SH-SY5Y (cell line): ENCODE measurements at regions not wholly inside any gene's neighbourhood (a gene's known extent, or its start where the extent isn't known, plus 50 kb on each side); places are given as distances from the start of the nearest gene placed in this dataset.

Experiments used
- GATA2 ChIP-seq: IDR thresholded peaks from 2 replicates; pipeline ENCODE4 v1.6.1; 2011; ENCODE audit warnings: mild to moderate bottlenecking, low read depth, low read length
- GATA3 ChIP-seq: IDR thresholded peaks from 2 replicates; pipeline ENCODE4 v1.6.1; 2011; ENCODE audit warnings: low read depth, mild to moderate bottlenecking, low read length, moderate library complexity

DNA sequence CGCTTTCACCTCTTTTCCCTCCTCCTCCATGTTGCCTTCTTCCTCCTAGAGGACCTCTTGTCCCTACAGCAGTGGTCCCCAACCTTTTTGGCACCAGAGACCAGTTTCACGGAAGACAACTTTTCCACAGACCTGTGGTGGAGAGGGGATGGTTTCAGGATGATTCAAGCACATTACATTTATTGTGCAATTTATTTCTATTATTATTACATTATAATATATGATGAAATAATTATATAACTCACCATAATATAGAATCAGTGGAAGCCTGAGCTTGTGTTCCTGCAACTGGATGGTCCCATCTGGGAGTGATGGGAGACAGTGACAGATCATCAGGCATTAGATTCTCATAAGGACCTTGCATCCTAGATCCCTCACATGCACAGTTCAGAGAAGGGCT is 152.2 kb upstream of the NCKAP5 start:
- no peak for TF ChIP-seq GATA2
- no peak for TF ChIP-seq GATA3
